D721Med (cell line): ENCODE measurements at regions not wholly inside any gene's neighbourhood (a gene's known extent, or its start where the extent isn't known, plus 50 kb on each side); places are given as distances from the start of the nearest gene placed in this dataset.

Experiments used
- DNase-seq: peaks from one replicate; pipeline ENCODE4 v3.0.0; 2011; ENCODE audit warnings: low spot score; ENCODE audit not compliant: insufficient read length
- FAIRE-seq: peaks from 2 replicates; lab custom pipeline; 2011; peaks lifted over from hg19 to GRCh38; lab: Jason Lieb, UNC
- CTCF ChIP-seq: IDR thresholded peaks from 2 replicates; pipeline ENCODE4 v1.5.1; 2012; ENCODE audit warnings: mild to moderate bottlenecking, control low read depth; ENCODE audit not compliant: insufficient read depth; ENCODE audit errors: missing control alignments

- FAIRE-seq: no peak
- DNase-seq: no peak
- no peak for TF ChIP-seq CTCF
Observed at GRCh38 chr10:131846240-131847101, 54.3 kb upstream of the PPP2R2D start.

DNA sequence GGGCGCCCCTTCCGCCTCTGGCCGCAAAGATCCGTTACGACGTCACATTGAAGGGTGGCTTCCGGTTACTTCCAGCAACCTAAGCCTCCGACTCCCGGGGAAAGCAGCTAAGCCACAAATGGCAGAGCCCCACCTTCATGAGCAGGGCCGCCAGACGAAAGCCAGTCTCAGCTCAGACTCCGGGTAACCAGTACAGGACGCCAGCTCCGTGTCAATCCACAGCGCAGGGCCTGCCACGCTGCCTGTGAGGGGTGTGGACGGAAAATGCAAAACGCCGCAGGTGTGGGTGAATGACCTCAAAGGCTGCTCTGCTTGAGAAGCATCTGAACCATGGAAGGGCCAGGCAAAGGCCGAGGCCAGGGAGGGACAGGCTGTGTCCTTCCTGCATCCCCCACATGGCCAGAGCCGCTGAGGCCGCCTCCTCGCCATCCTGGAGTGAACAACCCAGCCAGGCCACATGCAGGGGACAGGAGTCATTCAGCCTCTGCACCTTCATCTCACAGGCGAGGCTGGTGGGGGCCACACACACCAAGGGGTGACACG is 53.5 kb upstream of the PPP2R2D start:
- no peak for DNase-seq
- no peak for FAIRE-seq
- TF ChIP-seq CTCF: no peak

DNA sequence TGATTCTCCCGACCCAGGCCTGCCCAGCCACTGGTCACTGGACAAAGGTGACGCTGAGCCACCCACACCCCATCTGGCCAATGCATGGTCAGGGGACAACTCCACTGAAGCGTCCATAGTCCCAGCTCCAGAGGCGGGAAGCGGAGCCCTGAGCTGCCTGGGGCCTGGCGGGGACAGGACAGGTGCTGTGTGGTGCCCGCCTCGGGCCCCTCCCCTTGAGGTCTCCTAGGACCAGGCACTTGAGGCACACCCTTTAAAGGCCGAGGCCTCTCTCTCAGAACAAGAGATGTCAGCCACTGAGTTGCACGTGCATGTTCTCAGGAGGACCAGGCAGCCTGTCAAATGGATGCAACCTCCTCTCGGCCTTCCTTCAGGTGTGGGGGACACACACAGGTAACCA is 52.5 kb upstream of the PPP2R2D start:
- no peak for FAIRE-seq
- no peak for TF ChIP-seq CTCF
- no peak for DNase-seq

DNA sequence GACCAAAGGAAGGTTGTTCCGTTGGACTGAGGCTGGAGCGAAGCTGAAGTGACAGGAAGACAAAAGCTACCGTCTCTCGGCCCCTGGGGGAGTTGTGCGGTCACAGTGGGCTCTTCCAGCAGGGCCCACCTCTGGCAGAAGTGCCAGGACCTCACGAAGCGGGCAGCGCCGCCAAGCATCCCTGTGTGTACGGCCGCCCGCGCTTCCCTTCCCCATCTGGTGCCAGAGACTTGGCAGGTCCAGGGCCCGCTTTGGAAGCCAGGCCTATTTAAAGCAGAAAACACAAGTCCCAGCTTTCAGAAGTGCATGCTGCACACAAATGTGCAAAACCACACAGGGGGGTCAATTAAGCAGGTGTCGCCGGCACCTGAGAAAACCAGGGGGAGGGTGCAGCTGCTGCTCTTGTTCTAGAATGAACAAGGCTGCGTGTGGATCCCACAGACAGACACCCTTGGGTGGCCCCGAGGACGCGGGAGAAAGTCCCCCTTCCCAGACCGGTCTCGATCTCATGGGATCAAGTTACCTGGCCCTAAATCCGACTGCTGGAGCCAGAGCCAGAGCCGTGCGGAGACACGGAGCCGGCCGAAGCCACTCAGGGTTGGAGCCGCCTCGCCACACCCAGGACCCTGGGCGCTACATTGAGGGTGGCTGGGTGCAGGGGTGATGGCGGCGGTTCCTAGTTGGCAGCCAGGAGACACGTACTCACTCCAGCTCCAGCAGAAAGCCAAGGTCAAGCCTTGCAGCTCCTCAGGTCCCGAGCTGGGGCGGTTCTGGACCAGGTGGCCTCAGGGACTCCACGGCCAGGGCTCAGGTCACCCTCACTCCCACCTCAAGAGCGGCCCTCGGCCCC is 51.8 kb upstream of the PPP2R2D start:
- DNase-seq: no peak
- FAIRE-seq: no peak
- no peak for TF ChIP-seq CTCF

DNA sequence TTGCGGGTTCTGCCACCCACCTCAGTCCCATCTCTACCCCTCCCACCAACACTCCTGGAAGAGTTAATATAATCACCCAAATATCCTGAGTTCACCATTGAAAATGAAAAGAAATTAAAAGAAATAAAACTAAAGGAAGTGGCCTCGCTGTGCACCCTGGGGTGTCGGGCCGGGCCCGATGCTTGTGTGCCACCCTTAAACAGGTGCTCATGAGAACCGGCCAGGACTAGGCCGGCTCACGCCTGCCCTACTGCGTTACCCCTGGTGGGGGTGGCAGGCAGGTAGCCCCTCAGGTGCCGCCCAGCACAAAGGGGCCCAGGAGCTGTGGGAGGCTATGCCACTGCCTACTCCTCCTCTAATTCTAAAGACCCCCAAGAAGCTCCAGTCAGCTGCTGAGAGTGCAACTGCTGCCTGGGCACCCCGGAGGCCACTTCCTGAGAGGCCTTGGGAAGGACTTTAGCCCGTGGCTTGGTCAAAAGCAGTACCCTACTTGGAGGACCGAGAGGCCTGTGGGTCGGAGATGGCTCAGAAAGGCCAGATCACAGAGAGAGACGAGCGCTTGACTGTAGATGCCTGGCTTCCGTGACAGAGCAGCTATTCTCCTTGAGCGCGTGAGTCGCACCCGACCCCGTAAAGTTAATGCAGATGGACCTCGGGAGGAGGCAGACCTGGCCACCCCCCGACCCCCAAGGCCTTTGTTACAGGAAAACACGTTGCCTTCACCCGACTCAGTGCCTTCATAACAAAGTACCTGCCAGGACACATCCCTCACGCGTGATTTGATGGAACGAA is 51.0 kb upstream of the PPP2R2D start:
- no peak for TF ChIP-seq CTCF
- FAIRE-seq: no peak
- no peak for DNase-seq

DNA sequence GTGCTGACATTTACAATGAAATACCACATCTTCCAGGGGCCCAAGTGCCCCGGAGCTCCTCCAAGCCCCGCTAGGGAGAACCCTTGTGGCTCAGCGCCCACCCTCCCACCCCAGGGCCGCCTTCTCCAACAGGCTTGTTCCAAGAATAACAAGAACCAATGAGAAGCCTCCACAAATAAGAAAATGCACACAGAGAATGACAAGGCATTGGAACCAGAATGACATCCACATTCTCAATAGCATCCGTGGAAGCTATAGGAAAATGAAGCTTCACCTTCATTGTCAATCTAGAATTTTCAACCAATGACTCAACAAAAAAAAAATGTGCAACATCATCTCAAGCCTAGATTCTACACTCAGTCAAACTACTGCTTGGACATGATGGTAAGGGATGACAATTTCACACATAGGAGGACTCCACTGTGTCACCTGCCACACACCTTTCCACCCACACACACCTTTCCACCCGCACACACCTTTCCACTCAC is 50.4 kb upstream of the PPP2R2D start:
- DNase-seq (no peak), FAIRE-seq (no peak)
- TF ChIP-seq CTCF: no peak
